Muscle of leg (tissue), 3 donors: ENCODE measurements at regions not wholly inside any gene's neighbourhood (a gene's known extent, or its start where the extent isn't known, plus 50 kb on each side); places are given as distances from the start of the nearest gene placed in this dataset.

ENCODE experiments used
- DNase-seq: peaks from one replicate; pipeline ENCODE4 v3.0.0; 2013
- H3K27ac ChIP-seq: one replicate; pipeline ENCODE4 v1.5.1; 2013; ENCODE audit warnings: mild to moderate bottlenecking, low read length, control low read depth
- H3K27me3 ChIP-seq: one replicate; pipeline ENCODE4 v1.6.1; 2013; ENCODE audit warnings: low read length; ENCODE audit not compliant: control insufficient read depth, insufficient read depth
- H3K36me3 ChIP-seq: one replicate; pipeline ENCODE4 v1.6.1; 2013; ENCODE audit warnings: low read length; ENCODE audit not compliant: control insufficient read depth, insufficient read depth
- H3K4me1 ChIP-seq: one replicate; pipeline ENCODE4 v1.6.1; 2013; ENCODE audit warnings: low read length; ENCODE audit not compliant: control insufficient read depth, insufficient read depth
- H3K4me3 ChIP-seq: one replicate; pipeline ENCODE4 v1.5.1; 2013; ENCODE audit warnings: low read length, control low read depth
- H3K9me3 ChIP-seq: replicated peaks from 2 replicates; pipeline ENCODE4 v1.6.1; 2013; ENCODE audit warnings: low read depth, low read length; ENCODE audit not compliant: control insufficient read depth
- WGBS: methylation state at CpG from one replicate; pipeline ENCODE4 v1.1.5; 2013; ENCODE audit warnings: missing lambda C conversion rate; ENCODE audit not compliant: insufficient coverage; 5-methylcytosine and 5-hydroxymethylcytosine counted together

DNA sequence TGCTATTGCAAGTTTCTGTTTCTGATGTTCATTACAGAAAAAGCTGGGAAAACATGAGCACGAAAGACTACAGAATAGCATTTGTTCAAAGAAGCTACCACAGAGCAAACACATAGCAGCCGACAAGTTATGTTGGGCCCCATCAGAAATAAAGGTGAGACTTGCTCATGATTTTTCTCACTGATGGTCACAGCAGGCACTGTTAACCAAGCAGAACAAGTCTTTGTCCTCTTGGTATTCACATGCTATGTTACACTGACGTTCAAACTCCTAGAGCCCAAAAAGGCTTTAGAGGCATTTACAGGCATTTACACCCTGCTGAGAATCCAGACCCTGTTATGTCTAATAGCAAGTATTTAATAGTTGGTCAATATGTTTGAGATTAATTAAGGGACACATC lies 235.0 kb upstream of the HNMT start:
- H3K27me3 ChIP-seq, result no peaks in the 10 kb centered on the region
- H3K9me3 ChIP-seq, result no peaks in the 10 kb centered on the region
- no peaks in the 10 kb centered on the region for H3K36me3 ChIP-seq
- H3K4me3 ChIP-seq, result no peak overlapping the region
- DNase-seq, result no peak
- no peak overlapping the region for H3K27ac ChIP-seq
- no peaks in the 10 kb centered on the region for H3K4me1 ChIP-seq
- 20% methylated on average over 2 of the region's 3 CpGs for WGBS

- no peaks in the 10 kb centered on the region for H3K27me3 ChIP-seq
- no peak overlapping the region for H3K4me3 ChIP-seq
- H3K27ac ChIP-seq, result no peak overlapping the region
- peaks cover 4% of the 10 kb centered on the region for H3K9me3 ChIP-seq
- no peak for DNase-seq
- no peaks in the 10 kb centered on the region for H3K4me1 ChIP-seq
- no peaks in the 10 kb centered on the region for H3K36me3 ChIP-seq
Observed at GRCh38 chr2:137737559-137737958, 226.7 kb upstream of the HNMT start.

GRCh38 chr2:137741784-137742362 lies 222.4 kb upstream of the HNMT start:
- no peak for DNase-seq
- WGBS, result 0% methylated on average over 1 of the region's 5 CpGs
- H3K36me3 ChIP-seq, result no peaks in the 10 kb centered on the region

GRCh38 chr2:137747509-137747908 lies 216.8 kb upstream of the HNMT start:
- DNase-seq, result no peak
- Histone ChIP-seq H3K27ac (no peak overlapping the region), H3K4me3 (no peak overlapping the region), H3K36me3 (no peaks in the 10 kb centered on the region), H3K27me3 (no peaks in the 10 kb centered on the region), H3K9me3 (no peaks in the 10 kb centered on the region), H3K4me1 (no peaks in the 10 kb centered on the region)

More at GRCh38 chr2:137741784-137742362, 222.4 kb upstream of the HNMT start:
- Histone ChIP-seq H3K4me1 (no peaks in the 10 kb centered on the region), H3K4me3 (no peak overlapping the region), H3K9me3 (peaks cover 2% of the 10 kb centered on the region), H3K27ac (no peak overlapping the region), H3K27me3 (no peaks in the 10 kb centered on the region)

- no peak for DNase-seq
- Histone ChIP-seq H3K4me3 (no peak overlapping the region), H3K9me3 (peaks cover 2% of the 10 kb centered on the region), H3K4me1 (no peaks in the 10 kb centered on the region), H3K36me3 (no peaks in the 10 kb centered on the region), H3K27ac (no peak overlapping the region), H3K27me3 (no peaks in the 10 kb centered on the region)
- 100% methylated on average over 1 of the region's 3 CpGs for WGBS
Observed at GRCh38 chr2:137748533-137748932, 215.7 kb upstream of the HNMT start.

GRCh38 chr2:137764646-137765045 lies 199.6 kb upstream of the HNMT start:
- 44% methylated on average over 5 of the region's 5 CpGs for WGBS
- no peaks in the 10 kb centered on the region for H3K9me3 ChIP-seq

GRCh38 chr2:137769406-137769805 lies 194.9 kb upstream of the HNMT start:
- H3K27me3 ChIP-seq, result no peaks in the 10 kb centered on the region
- WGBS, result 60% methylated on average over 1 of the region's 1 CpG
- no peaks in the 10 kb centered on the region for H3K36me3 ChIP-seq
- no peak overlapping the region for H3K27ac ChIP-seq
- no peaks in the 10 kb centered on the region for H3K9me3 ChIP-seq
- no peaks in the 10 kb centered on the region for H3K4me1 ChIP-seq
- DNase-seq, result no peak
- H3K4me3 ChIP-seq, result no peak overlapping the region

More at GRCh38 chr2:137764646-137765045, 199.6 kb upstream of the HNMT start:
- no peaks in the 10 kb centered on the region for H3K27me3 ChIP-seq
- H3K27ac ChIP-seq, result no peak overlapping the region
- no peak overlapping the region for H3K4me3 ChIP-seq
- no peaks in the 10 kb centered on the region for H3K36me3 ChIP-seq
- H3K4me1 ChIP-seq, result no peaks in the 10 kb centered on the region
- DNase-seq, result no peak

- no peaks in the 10 kb centered on the region for H3K4me1 ChIP-seq
- H3K36me3 ChIP-seq, result no peaks in the 10 kb centered on the region
- DNase-seq, result no peak
- no peak overlapping the region for H3K4me3 ChIP-seq
- H3K27me3 ChIP-seq, result no peaks in the 10 kb centered on the region
- no CpG with 5 or more reads among the region's 1 CpG for WGBS
- H3K9me3 ChIP-seq, result no peaks in the 10 kb centered on the region
- no peak overlapping the region for H3K27ac ChIP-seq
Observed at GRCh38 chr2:137770166-137770565, 194.1 kb upstream of the HNMT start.

GRCh38 chr2:137771064-137771463 lies 193.2 kb upstream of the HNMT start:
- no peaks in the 10 kb centered on the region for H3K36me3 ChIP-seq
- no peak for DNase-seq
- no peaks in the 10 kb centered on the region for H3K27me3 ChIP-seq
- H3K4me3 ChIP-seq, result no peak overlapping the region
- H3K27ac ChIP-seq, result no peak overlapping the region
- no peaks in the 10 kb centered on the region for H3K4me1 ChIP-seq
- WGBS, result no CpG with 5 or more reads among the region's 1 CpG
- no peaks in the 10 kb centered on the region for H3K9me3 ChIP-seq

DNA sequence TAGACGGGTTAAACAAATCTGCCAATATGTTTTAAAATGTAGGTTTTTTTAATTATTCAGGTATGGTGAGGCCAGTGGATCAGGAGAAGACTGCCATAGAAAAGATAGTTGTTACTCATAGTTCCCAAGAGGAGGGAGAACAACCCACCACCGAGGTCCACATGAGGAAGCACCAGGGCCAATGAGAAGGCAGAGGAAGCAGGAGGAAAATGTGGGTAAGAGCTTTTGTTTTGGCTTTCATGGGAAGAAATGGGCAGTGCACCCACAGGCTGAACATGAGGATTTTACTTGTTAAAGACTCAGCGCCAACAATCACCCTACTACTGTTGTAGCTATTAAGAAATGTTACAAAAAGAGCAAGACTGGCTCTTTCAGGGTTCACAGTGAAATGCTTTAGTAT lies 191.8 kb upstream of the HNMT start:
- no peak for DNase-seq
- H3K9me3 ChIP-seq, result no peaks in the 10 kb centered on the region
- no peak overlapping the region for H3K27ac ChIP-seq
- no peaks in the 10 kb centered on the region for H3K4me1 ChIP-seq
- H3K4me3 ChIP-seq, result no peak overlapping the region
- no peaks in the 10 kb centered on the region for H3K36me3 ChIP-seq
- WGBS, result no CpG with 5 or more reads among the region's 3 CpGs
- no peaks in the 10 kb centered on the region for H3K27me3 ChIP-seq

DNA sequence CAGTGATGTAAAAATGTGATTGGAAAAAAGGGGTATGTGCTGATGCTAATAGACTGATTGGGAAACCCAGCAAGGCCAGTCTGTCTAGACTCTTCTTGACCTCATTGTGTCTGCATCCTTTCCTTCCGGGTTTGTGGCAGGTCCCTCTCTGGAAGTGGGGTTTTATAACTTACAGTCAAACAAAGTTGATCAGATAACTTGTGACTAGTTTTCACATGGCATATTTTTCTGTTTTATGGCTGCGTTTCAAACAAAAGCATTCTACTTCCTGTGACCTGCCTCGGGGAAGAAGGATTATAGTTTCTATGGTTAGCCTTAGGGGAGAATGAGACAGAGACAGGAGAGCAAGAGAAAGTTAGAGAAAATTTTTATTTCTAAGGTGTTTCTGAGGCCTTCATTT lies 188.7 kb upstream of the HNMT start:
- Histone ChIP-seq H3K9me3 (no peaks in the 10 kb centered on the region), H3K4me1 (no peaks in the 10 kb centered on the region), H3K27me3 (no peaks in the 10 kb centered on the region), H3K27ac (no peak overlapping the region), H3K4me3 (no peak overlapping the region), H3K36me3 (no peaks in the 10 kb centered on the region)
- WGBS, result 43% methylated on average over 1 of the region's 3 CpGs
- no peak for DNase-seq
